Panc1 (cell line): ENCODE measurements at regions not wholly inside any gene's neighbourhood (a gene's known extent, or its start where the extent isn't known, plus 50 kb on each side); places are given as distances from the start of the nearest gene placed in this dataset.

ENCODE experiments used
- ATAC-seq: fragments of 200-7000 bp; cut with Tn5 transposase; 2 replicates; pipeline ENCODE4 v1.9.1; 2020; ENCODE audit warnings: mild to moderate bottlenecking, moderate library complexity
- BruUV-seq: library from RNA; stranded (reverse); fragments of 400-500 nt; replicated peaks from 2 replicates; lab custom pipeline; 2021; lab: Mats Ljungman, UMichigan
- CTCF ChIA-PET: fragments of 300-600 bp; sonication (Branson Sonifier 250); formaldehyde crosslinking; loops from one replicate; lab custom pipeline; 2022; ENCODE audit warnings: antibody characterized with exemption; lab: Charles Lee
- POLR2A ChIA-PET: fragments of 300-600 bp; sonication (Branson Sonifier 250); formaldehyde crosslinking; loops from one replicate; lab custom pipeline; 2022; ENCODE audit warnings: antibody characterized with exemption; lab: Charles Lee
- DNase-seq: peaks from one replicate; pipeline ENCODE4 v3.0.0-alpha.2; 2010; ENCODE audit warnings: low read depth, low spot score
- H3K27ac ChIP-seq: 2 replicates; pipeline ENCODE4 v1.5.1; 2011; ENCODE audit warnings: mild to moderate bottlenecking, low read length, inconsistent platforms
- H3K27me3 ChIP-seq: fragments of 200-500 bp; sonication (Bioruptor generic); 2 replicates; pipeline ENCODE4 v1.6.0; 2014; ENCODE audit warnings: low read length, inconsistent platforms; ENCODE audit not compliant: control insufficient read depth, insufficient read depth
- H3K36me3 ChIP-seq: fragments of 200-500 bp; sonication (Bioruptor generic); 2 replicates; pipeline ENCODE4 v1.5.1; 2014; ENCODE audit warnings: inconsistent platforms, mild to moderate bottlenecking, low read length, moderate library complexity; ENCODE audit not compliant: control insufficient read depth, insufficient read depth
- H3K4me1 ChIP-seq: 2 replicates; pipeline ENCODE4 v1.5.1; 2011; ENCODE audit warnings: inconsistent platforms, mild to moderate bottlenecking, low read length, moderate library complexity; ENCODE audit not compliant: control insufficient read depth, insufficient read depth
- H3K4me3 ChIP-seq, 2 experiments: 2 replicates each; pipeline ENCODE4 v1.5.1; 2011 to 2012; ENCODE audit warnings: low read depth in 2 of 2, low read length in 2 of 2, mild to moderate bottlenecking in 2 of 2, inconsistent platforms in 1 of 2, moderate library complexity in 1 of 2
- H3K9me3 ChIP-seq: fragments of 200-500 bp; sonication (Bioruptor generic); 2 replicates; pipeline ENCODE4 v1.5.1; 2014; ENCODE audit warnings: low read depth, mild to moderate bottlenecking, inconsistent platforms, low read length, moderate library complexity; ENCODE audit not compliant: control insufficient read depth, insufficient read depth
- POLR2AphosphoS5 ChIP-seq: IDR thresholded peaks from 2 replicates; pipeline ENCODE4 v1.6.1; 2012; ENCODE audit warnings: mild to moderate bottlenecking, low read depth, low read length, moderate library complexity
- SIN3A ChIP-seq: IDR thresholded peaks from 2 replicates; pipeline ENCODE4 v1.6.1; 2012; ENCODE audit warnings: low read depth, mild to moderate bottlenecking, low read length, moderate library complexity, borderline replicate concordance; ENCODE audit not compliant: insufficient read depth
- TCF7L2 ChIP-seq: IDR thresholded peaks from 2 replicates; pipeline ENCODE4 v1.6.1; 2011; ENCODE audit warnings: mild to moderate bottlenecking, low read depth, low read length, inconsistent platforms
- in situ Hi-C: cut with HindIII; loops from 2 replicates; pipeline ENCODE4 v1.10.0; 2016; ENCODE audit warnings: low sequenced_read_pairs, low pct_unique_long_range_greater_than_20kb
- intact Hi-C: fragments of 100-400 bp; cut with micrococcal nuclease; formaldehyde crosslinking; loops from one replicate; pipeline ENCODE4 v1.10.0; 2022; ENCODE audit not compliant: unreplicated experiment
- TF ChIP-seq, protein P1 (sequence below): fragments of 450-650 bp; IDR thresholded peaks from 2 replicates; pipeline ENCODE4 v1.5.1; 2017; ENCODE audit warnings: mild to moderate bottlenecking
- TF ChIP-seq, protein P2 (sequence below), 2 experiments: IDR thresholded peaks; 2 replicates each; pipeline ENCODE4 v1.6.1; 2011 to 2012; ENCODE audit warnings: low read depth in 2 of 2, control low read depth in 1 of 2, low read length in 1 of 2, mild to moderate bottlenecking in 1 of 2, moderate library complexity in 1 of 2; ENCODE audit not compliant: insufficient read depth in 1 of 2

DNA sequence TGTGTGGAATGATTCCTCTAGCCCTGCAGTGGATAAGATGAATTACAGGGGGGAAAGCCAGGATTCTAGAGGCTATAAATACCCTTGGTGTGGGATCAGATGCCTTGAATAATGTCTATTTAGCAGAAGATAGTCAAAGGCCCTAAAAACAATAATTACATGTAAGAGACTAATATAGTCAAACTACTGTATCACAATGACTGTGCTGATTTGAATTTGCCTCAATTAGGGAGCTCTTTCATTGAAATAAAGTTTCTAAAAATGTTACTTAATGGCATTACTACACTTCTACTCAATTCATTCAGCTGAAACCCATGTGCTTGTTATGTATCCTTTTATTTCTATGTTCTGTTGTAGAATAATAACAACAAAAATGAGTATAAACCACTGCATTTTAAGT, 915.6 kb downstream of the TUSC7 start:
- in situ Hi-C loops, result no loop called here
- POLR2A ChIA-PET, result no interaction called here
- no TSS peak for BruUV-seq

DNA sequence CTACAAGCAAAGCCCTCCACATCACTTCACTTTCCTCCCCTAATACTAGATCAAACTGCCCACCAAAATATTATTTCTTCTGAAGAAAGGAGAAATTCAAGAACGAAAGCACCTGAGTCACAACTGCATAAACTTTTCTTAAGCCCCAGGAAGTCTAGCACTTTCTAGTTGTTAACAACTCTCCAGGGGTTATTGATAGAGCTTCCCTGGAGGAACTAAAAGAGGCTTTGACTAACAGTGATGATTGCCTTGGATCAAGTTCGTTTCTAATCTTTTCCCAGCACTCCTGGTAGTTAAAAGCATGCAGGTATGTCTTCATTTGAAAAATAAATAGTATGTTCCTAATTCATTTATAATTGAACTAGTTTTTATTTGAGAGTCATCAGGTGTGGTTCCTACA, 917.0 kb downstream of the TUSC7 start:
- no TSS peak for BruUV-seq

More for the DNA sequence above, 915.6 kb downstream of the TUSC7 start:
- intact Hi-C loops, result no loop called here
- Histone ChIP-seq H3K4me1 (no peaks in the 10 kb centered on the region), H3K4me3 (no peak overlapping the region), H3K27me3 (no peaks in the 10 kb centered on the region; the same call in 1 of the 2 replicates), H3K9me3 (no peaks in the 10 kb centered on the region), H3K27ac (no peak overlapping the region), H3K36me3 (no peaks in the 10 kb centered on the region)
- CTCF ChIA-PET, result no interaction called here
- TF ChIP-seq TCF7L2 (no peak), SIN3A (no peak), POLR2AphosphoS5 (no peak)
- TF ChIP-seq, protein P1, sequence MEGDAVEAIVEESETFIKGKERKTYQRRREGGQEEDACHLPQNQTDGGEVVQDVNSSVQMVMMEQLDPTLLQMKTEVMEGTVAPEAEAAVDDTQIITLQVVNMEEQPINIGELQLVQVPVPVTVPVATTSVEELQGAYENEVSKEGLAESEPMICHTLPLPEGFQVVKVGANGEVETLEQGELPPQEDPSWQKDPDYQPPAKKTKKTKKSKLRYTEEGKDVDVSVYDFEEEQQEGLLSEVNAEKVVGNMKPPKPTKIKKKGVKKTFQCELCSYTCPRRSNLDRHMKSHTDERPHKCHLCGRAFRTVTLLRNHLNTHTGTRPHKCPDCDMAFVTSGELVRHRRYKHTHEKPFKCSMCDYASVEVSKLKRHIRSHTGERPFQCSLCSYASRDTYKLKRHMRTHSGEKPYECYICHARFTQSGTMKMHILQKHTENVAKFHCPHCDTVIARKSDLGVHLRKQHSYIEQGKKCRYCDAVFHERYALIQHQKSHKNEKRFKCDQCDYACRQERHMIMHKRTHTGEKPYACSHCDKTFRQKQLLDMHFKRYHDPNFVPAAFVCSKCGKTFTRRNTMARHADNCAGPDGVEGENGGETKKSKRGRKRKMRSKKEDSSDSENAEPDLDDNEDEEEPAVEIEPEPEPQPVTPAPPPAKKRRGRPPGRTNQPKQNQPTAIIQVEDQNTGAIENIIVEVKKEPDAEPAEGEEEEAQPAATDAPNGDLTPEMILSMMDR, result no peak
- TF ChIP-seq, protein P2, sequence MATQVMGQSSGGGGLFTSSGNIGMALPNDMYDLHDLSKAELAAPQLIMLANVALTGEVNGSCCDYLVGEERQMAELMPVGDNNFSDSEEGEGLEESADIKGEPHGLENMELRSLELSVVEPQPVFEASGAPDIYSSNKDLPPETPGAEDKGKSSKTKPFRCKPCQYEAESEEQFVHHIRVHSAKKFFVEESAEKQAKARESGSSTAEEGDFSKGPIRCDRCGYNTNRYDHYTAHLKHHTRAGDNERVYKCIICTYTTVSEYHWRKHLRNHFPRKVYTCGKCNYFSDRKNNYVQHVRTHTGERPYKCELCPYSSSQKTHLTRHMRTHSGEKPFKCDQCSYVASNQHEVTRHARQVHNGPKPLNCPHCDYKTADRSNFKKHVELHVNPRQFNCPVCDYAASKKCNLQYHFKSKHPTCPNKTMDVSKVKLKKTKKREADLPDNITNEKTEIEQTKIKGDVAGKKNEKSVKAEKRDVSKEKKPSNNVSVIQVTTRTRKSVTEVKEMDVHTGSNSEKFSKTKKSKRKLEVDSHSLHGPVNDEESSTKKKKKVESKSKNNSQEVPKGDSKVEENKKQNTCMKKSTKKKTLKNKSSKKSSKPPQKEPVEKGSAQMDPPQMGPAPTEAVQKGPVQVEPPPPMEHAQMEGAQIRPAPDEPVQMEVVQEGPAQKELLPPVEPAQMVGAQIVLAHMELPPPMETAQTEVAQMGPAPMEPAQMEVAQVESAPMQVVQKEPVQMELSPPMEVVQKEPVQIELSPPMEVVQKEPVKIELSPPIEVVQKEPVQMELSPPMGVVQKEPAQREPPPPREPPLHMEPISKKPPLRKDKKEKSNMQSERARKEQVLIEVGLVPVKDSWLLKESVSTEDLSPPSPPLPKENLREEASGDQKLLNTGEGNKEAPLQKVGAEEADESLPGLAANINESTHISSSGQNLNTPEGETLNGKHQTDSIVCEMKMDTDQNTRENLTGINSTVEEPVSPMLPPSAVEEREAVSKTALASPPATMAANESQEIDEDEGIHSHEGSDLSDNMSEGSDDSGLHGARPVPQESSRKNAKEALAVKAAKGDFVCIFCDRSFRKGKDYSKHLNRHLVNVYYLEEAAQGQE (IDR thresholded peaks at IDR 0.05; ENCODE audit: insufficient read depth in 1 of 2, low read depth in 2 of 2, low read length in 1 of 2), result no peak
- no peak for DNase-seq
- ATAC-seq, result no peak

More for the DNA sequence above, 917.0 kb downstream of the TUSC7 start:
- Histone ChIP-seq H3K36me3 (no peaks in the 10 kb centered on the region), H3K9me3 (no peaks in the 10 kb centered on the region), H3K4me3 (no peak overlapping the region), H3K27ac (no peak overlapping the region), H3K27me3 (no peaks in the 10 kb centered on the region; the same call in 1 of the 2 replicates), H3K4me1 (no peaks in the 10 kb centered on the region)
- DNase-seq, result no peak
- ChIA-PET CTCF (no interaction called here), POLR2A (no interaction called here)
- ATAC-seq, result no peak
- intact Hi-C loops (no loop called here), in situ Hi-C loops (no loop called here)
- TF ChIP-seq TCF7L2, result no peak
- TF ChIP-seq POLR2AphosphoS5, result no peak
- TF ChIP-seq, protein P1, result no peak
- TF ChIP-seq, protein P2 (IDR thresholded peaks at IDR 0.05; ENCODE audit: insufficient read depth in 1 of 2, low read depth in 2 of 2, low read length in 1 of 2), result no peak
- TF ChIP-seq SIN3A, result no peak
